ENCODE measurements at regions not wholly inside any gene's neighbourhood (a gene's known extent, or its start where the extent isn't known, plus 50 kb on each side); places are given as distances from the start of the nearest gene placed in this dataset.
A peak's percentile ranks its signal among the peaks of the same experiment; 100 is the strongest.

- no peak for TF ChIP-seq CTCF (IDR thresholded peaks at IDR 0.05; ENCODE audit: low read length, missing control alignments)
- peak; percentile 42 for DNase-seq (ENCODE audit: low read depth)
- no peak overlapping the region for H3K4me3 ChIP-seq (replicated peaks; ENCODE audit: low read depth, low read length)
Measured at GRCh38 chr6:48775157-48775556, 664.2 kb upstream of the PTCHD4 start.

- no peak for DNase-seq (ENCODE audit: low read depth)
- H3K4me3 ChIP-seq (replicated peaks; ENCODE audit: low read depth, low read length): no peak overlapping the region
- TF ChIP-seq CTCF (IDR thresholded peaks at IDR 0.05; ENCODE audit: low read length, missing control alignments): no peak
Measured at GRCh38 chr6:48774276-48774675, 663.3 kb upstream of the PTCHD4 start.

- H3K4me3 ChIP-seq (replicated peaks; ENCODE audit: low read depth, low read length): no peak overlapping the region
- TF ChIP-seq CTCF (IDR thresholded peaks at IDR 0.05; ENCODE audit: low read length, missing control alignments): no peak
- DNase-seq (ENCODE audit: low read depth): peak; percentile 60
Measured at GRCh38 chr6:48766349-48766748, 655.4 kb upstream of the PTCHD4 start.

- no peak overlapping the region for H3K4me3 ChIP-seq (replicated peaks; ENCODE audit: low read depth, low read length)
- DNase-seq (ENCODE audit: low read depth): peak; percentile 82
- peak; percentile 67 for TF ChIP-seq CTCF (IDR thresholded peaks at IDR 0.05; ENCODE audit: low read length, missing control alignments)
Measured at GRCh38 chr6:48765352-48765961, 654.5 kb upstream of the PTCHD4 start.

GRCh38 chr6:48764286-48765044 lies 653.5 kb upstream of the PTCHD4 start:
- DNase-seq (ENCODE audit: low read depth): peak; percentile 47
- H3K4me3 ChIP-seq (replicated peaks; ENCODE audit: low read depth, low read length): no peak overlapping the region
- TF ChIP-seq CTCF (IDR thresholded peaks at IDR 0.05; ENCODE audit: low read length, missing control alignments): no peak

- no peak for TF ChIP-seq CTCF (IDR thresholded peaks at IDR 0.05; ENCODE audit: low read length, missing control alignments)
- no peak for DNase-seq (ENCODE audit: low read depth)
- H3K4me3 ChIP-seq (replicated peaks; ENCODE audit: low read depth, low read length): no peak overlapping the region
Measured at GRCh38 chr6:48757661-48758060, 646.7 kb upstream of the PTCHD4 start.
